ENCODE measurements at regions not wholly inside any gene's neighbourhood (a gene's known extent, or its start where the extent isn't known, plus 50 kb on each side); places are given as distances from the start of the nearest gene placed in this dataset.

- no peak for TF ChIP-seq TAF1 (IDR thresholded peaks at IDR 0.05; ENCODE audit: low read depth)
- no peak for TF ChIP-seq SMC3 (conservative IDR thresholded peaks at IDR 0.05; ENCODE audit: poor library complexity)
- H3K27me3 ChIP-seq (ENCODE audit: insufficient read depth, low read depth, low read length): peaks cover 5% of the 10 kb centered on the region
- H4K20me1 ChIP-seq (ENCODE audit: insufficient read depth): no peaks in the 10 kb centered on the region
- no peak overlapping the region for H3K4me3 ChIP-seq (ENCODE audit: low read length)
- no peaks in the 10 kb centered on the region for H3K79me2 ChIP-seq (replicated peaks; ENCODE audit: insufficient read depth, low read length)
- H3K9ac ChIP-seq (ENCODE audit: low read length): no peak overlapping the region
- no peak overlapping the region for H2AFZ ChIP-seq (ENCODE audit: low read depth, low read length)
- H3K9me3 ChIP-seq (ENCODE audit: low read length): no peaks in the 10 kb centered on the region
- H3K4me2 ChIP-seq (ENCODE audit: low read length): no peak overlapping the region
- no peak overlapping the region for H3K27ac ChIP-seq (ENCODE audit: low read length)
- H3K9me2 ChIP-seq (ENCODE audit: insufficient read depth, low read length): no peaks in the 10 kb centered on the region
- no peaks in the 10 kb centered on the region for H3K36me3 ChIP-seq (ENCODE audit: insufficient read depth, low read length)
- H3F3A ChIP-seq (ENCODE audit: insufficient read depth, low read length, poor library complexity, severe bottlenecking): no peaks in the 10 kb centered on the region
Measured at GRCh38 chr13:111537843-111538499, 217.5 kb downstream of the TEX29 start.

GRCh38 chr13:111539252-111539651, 218.8 kb downstream of the TEX29 start:
- no peaks in the 10 kb centered on the region for H3K36me3 ChIP-seq (ENCODE audit: insufficient read depth, low read length)
- H3K27ac ChIP-seq (ENCODE audit: low read length): no peak overlapping the region
- no peaks in the 10 kb centered on the region for H3K9me3 ChIP-seq (ENCODE audit: low read length)
- H2AFZ ChIP-seq (ENCODE audit: low read depth, low read length): no peak overlapping the region
- no peak overlapping the region for H3K9ac ChIP-seq (ENCODE audit: low read length)
- H3K79me2 ChIP-seq (replicated peaks; ENCODE audit: insufficient read depth, low read length): no peaks in the 10 kb centered on the region
- no peaks in the 10 kb centered on the region for H4K20me1 ChIP-seq (ENCODE audit: insufficient read depth)
- no peak overlapping the region for H3K4me3 ChIP-seq (ENCODE audit: low read length)
- H3K9me2 ChIP-seq (ENCODE audit: insufficient read depth, low read length): no peaks in the 10 kb centered on the region
- H3K4me2 ChIP-seq (ENCODE audit: low read length): no peak overlapping the region
- TF ChIP-seq EP300 (conservative IDR thresholded peaks at IDR 0.05; ENCODE audit: poor library complexity, severe bottlenecking) (no peak), MXI1 (conservative IDR thresholded peaks at IDR 0.05; ENCODE audit: poor library complexity, severe bottlenecking) (no peak), POLR2AphosphoS5 (IDR thresholded peaks at IDR 0.05) (no peak), REST (IDR thresholded peaks at IDR 0.05; ENCODE audit: borderline replicate concordance) (no peak), SMC3 (conservative IDR thresholded peaks at IDR 0.05; ENCODE audit: poor library complexity) (no peak)
- H3K27me3 ChIP-seq (ENCODE audit: insufficient read depth, low read depth, low read length): peaks cover 5% of the 10 kb centered on the region
- no peaks in the 10 kb centered on the region for H3F3A ChIP-seq (ENCODE audit: insufficient read depth, low read length, poor library complexity, severe bottlenecking)

- peaks cover under 1% of the 10 kb centered on the region for H3K27me3 ChIP-seq (ENCODE audit: insufficient read depth, low read depth, low read length)
- no peak overlapping the region for H3K9ac ChIP-seq (ENCODE audit: low read length)
- H3K9me3 ChIP-seq (ENCODE audit: low read length): no peaks in the 10 kb centered on the region
- H3K79me2 ChIP-seq (replicated peaks; ENCODE audit: insufficient read depth, low read length): no peaks in the 10 kb centered on the region
- no peaks in the 10 kb centered on the region for H3K36me3 ChIP-seq (ENCODE audit: insufficient read depth, low read length)
- H4K20me1 ChIP-seq (ENCODE audit: insufficient read depth): no peaks in the 10 kb centered on the region
- no peaks in the 10 kb centered on the region for H3F3A ChIP-seq (ENCODE audit: insufficient read depth, low read length, poor library complexity, severe bottlenecking)
- TF ChIP-seq EZH2 (IDR thresholded peaks at IDR 0.05; ENCODE audit: borderline replicate concordance, insufficient read depth, low read length, poor library complexity, severe bottlenecking) (no peak), SMC3 (conservative IDR thresholded peaks at IDR 0.05; ENCODE audit: poor library complexity) (no peak), POLR2AphosphoS5 (IDR thresholded peaks at IDR 0.05) (no peak), TAF1 (IDR thresholded peaks at IDR 0.05; ENCODE audit: low read depth) (no peak), EP300 (conservative IDR thresholded peaks at IDR 0.05; ENCODE audit: poor library complexity, severe bottlenecking) (no peak), MXI1 (conservative IDR thresholded peaks at IDR 0.05; ENCODE audit: poor library complexity, severe bottlenecking) (no peak), CTCF (IDR thresholded peaks at IDR 0.05; ENCODE audit: poor library complexity, severe bottlenecking) (no peak), REST (IDR thresholded peaks at IDR 0.05; ENCODE audit: borderline replicate concordance) (no peak), RAD21 (conservative IDR thresholded peaks at IDR 0.05) (no peak)
- H3K4me2 ChIP-seq (ENCODE audit: low read length): no peak overlapping the region
- no peaks in the 10 kb centered on the region for H3K9me2 ChIP-seq (ENCODE audit: insufficient read depth, low read length)
- no peak overlapping the region for H2AFZ ChIP-seq (ENCODE audit: low read depth, low read length)
- H3K27ac ChIP-seq (ENCODE audit: low read length): no peak overlapping the region
- H3K4me3 ChIP-seq (ENCODE audit: low read length): no peak overlapping the region
Measured at GRCh38 chr13:111539791-111540446, 219.5 kb downstream of the TEX29 start.
